PC-9 (cell line): ENCODE measurements at regions not wholly inside any gene's neighbourhood (a gene's known extent, or its start where the extent isn't known, plus 50 kb on each side); places are given as distances from the start of the nearest gene placed in this dataset.

ENCODE experiments used
- CTCF ChIP-seq: fragments of 200-600 bp; sonication (generic); conservative IDR thresholded peaks from 2 replicates; pipeline ENCODE4 v1.6.1; 2017; ENCODE audit warnings: mixed run types, antibody characterized with exemption, mild to moderate bottlenecking, moderate library complexity
- EZH2 ChIP-seq: fragments of 200-600 bp; sonication (generic); IDR thresholded peaks from 2 replicates; pipeline ENCODE4 v1.8.0; 2017; ENCODE audit warnings: antibody characterized with exemption, low read depth

DNA sequence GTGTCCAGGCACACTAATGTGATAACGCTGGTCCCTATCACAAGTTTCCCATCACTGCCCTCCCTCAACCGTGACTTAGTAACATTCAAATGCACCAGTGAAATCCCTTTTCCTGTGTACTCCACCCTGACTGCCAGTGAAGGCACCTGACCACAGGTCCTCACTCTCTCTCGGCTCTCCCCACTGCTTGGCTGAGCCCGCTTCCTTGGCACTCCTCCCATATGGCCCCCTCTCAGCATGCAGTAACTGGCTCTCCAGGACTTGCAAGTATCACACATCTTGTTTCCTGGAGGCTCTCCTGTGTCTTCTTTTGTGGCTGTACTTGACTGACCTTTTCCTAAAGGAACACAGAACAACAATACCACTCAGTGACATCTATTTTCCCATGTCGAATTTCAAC lies 292.0 kb upstream of the ZNF608 start:
- TF ChIP-seq CTCF (no peak), EZH2 (no peak)
